ENCODE measurements at regions not wholly inside any gene's neighbourhood (a gene's known extent, or its start where the extent isn't known, plus 50 kb on each side); places are given as distances from the start of the nearest gene placed in this dataset.

DNA sequence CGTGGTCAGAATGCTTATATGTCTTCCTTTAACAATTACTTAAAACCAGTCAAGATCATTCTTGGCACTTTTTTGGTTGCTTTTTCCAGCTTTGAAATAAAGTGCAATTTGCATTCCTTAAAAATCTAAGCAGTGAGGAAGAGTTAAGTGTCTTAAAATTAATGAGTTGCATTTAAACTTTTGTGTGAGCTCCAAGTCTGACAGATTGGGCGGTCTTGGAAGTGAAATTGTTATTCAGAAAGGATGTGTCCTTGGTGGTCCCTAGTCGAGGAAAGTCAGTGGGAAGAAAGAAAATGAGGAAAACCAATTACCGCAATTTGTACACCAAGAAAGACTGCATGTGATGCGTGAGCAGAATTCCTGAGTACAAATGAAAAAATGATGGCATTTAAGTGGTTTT, 132.5 kb downstream of the HHIPL2 start:
- Histone ChIP-seq H3K4ac (replicated peaks; ENCODE audit: insufficient read length, low read depth, low read length) (no peak overlapping the region), H3K14ac (ENCODE audit: insufficient read length) (no peak overlapping the region), H4K91ac (replicated peaks; ENCODE audit: insufficient read length, low read length) (no peak overlapping the region), H3K23me2 (ENCODE audit: low read depth, low read length) (no peaks in the 10 kb centered on the region), H2BK120ac (replicated peaks; ENCODE audit: low read depth, low read length) (no peak overlapping the region), H3K18ac (ENCODE audit: extremely low read depth, low read length) (no peak overlapping the region), H4K5ac (ENCODE audit: insufficient read length, low read depth, low read length) (no peak overlapping the region), H3K56ac (replicated peaks; ENCODE audit: insufficient read length, low read depth, low read length) (no peak overlapping the region), H2AFZ (ENCODE audit: low read length) (no peak overlapping the region), H3K27me3 (replicated peaks in 1 of 4; ENCODE audit: control insufficient read depth in 3 of 4, extremely low read depth in 1 of 4, insufficient read depth in 3 of 4, low read length in 3 of 4) (no peaks in the 10 kb centered on the region), H2BK12ac (ENCODE audit: low read depth, low read length) (no peak overlapping the region), H3K9me3 (ENCODE audit: insufficient read depth in 2 of 2, low read depth in 1 of 2, low read length in 1 of 2) (no peaks in the 10 kb centered on the region), H4K20me1 (replicated peaks in 1 of 2; ENCODE audit: control insufficient read depth in 1 of 2, insufficient read depth in 2 of 2, low read length in 2 of 2) (no peaks in the 10 kb centered on the region), H3K79me2 (ENCODE audit: control insufficient read depth in 1 of 2, insufficient read depth in 2 of 2, low read length in 2 of 2) (no peaks in the 10 kb centered on the region), H2BK15ac (ENCODE audit: low read length) (no peak overlapping the region), H2AK5ac (ENCODE audit: low read depth, low read length) (no peak overlapping the region), H3K36me3 (ENCODE audit: control insufficient read depth in 2 of 4, insufficient read depth in 4 of 4, low read length in 3 of 4) (no peaks in the 10 kb centered on the region), H3K9ac (replicated peaks in 1 of 4; ENCODE audit: extremely low read depth in 1 of 4, low read depth in 3 of 4, low read length in 3 of 4) (no peak overlapping the region), H3K4me3 (ENCODE audit: extremely low read depth in 1 of 4, insufficient read depth in 2 of 4, low read depth in 3 of 4, low read length in 4 of 4) (no peak overlapping the region), H3K4me1 (replicated peaks in 1 of 4; ENCODE audit: control insufficient read depth in 3 of 4, insufficient read depth in 4 of 4, low read length in 3 of 4) (no peaks in the 10 kb centered on the region), H3K79me1 (ENCODE audit: low read depth, low read length) (no peaks in the 10 kb centered on the region), H2BK5ac (ENCODE audit: low read depth, low read length) (no peak overlapping the region), H2BK20ac (ENCODE audit: low read length) (no peak overlapping the region), H3K23ac (ENCODE audit: insufficient read length) (no peak overlapping the region), H4K8ac (ENCODE audit: extremely low read depth, insufficient read depth, low read length) (no peak overlapping the region), H3K4me2 (ENCODE audit: insufficient read depth in 1 of 2, low read depth in 2 of 2, low read length in 2 of 2) (no peak overlapping the region), H3K27ac (ENCODE audit: low read depth, low read length) (no peak overlapping the region)
- DNase-seq (ENCODE audit: low read depth in 1 of 2, low spot score in 2 of 2), result no peak
- POLR2A ChIA-PET (ENCODE audit: partially characterized antibody), result no interaction called here
- TF ChIP-seq BRCA1 (IDR thresholded peaks at IDR 0.05; ENCODE audit: low read depth, low read length) (no peak), TAF1 (IDR thresholded peaks at IDR 0.05; ENCODE audit: low read depth, low read length) (no peak), CBX8 (IDR thresholded peaks at IDR 0.05; ENCODE audit: borderline replicate concordance, low read depth, low read length) (no peak), JUN (IDR thresholded peaks at IDR 0.05; ENCODE audit: low read depth, low read length) (no peak), BACH1 (IDR thresholded peaks at IDR 0.05; ENCODE audit: low read length) (no peak), USF2 (IDR thresholded peaks at IDR 0.05; ENCODE audit: low read length) (no peak), POLR2A (IDR thresholded peaks at IDR 0.05; ENCODE audit: control extremely low read depth in 1 of 2, low read depth in 2 of 2, low read length in 2 of 2) (no peak), SIX5 (IDR thresholded peaks at IDR 0.05; ENCODE audit: low read depth, low read length) (no peak), POLR2AphosphoS5 (IDR thresholded peaks at IDR 0.05; ENCODE audit: low read depth, low read length) (no peak), KDM5A (IDR thresholded peaks at IDR 0.05; ENCODE audit: low read length) (no peak), ZNF274 (IDR thresholded peaks at IDR 0.05; ENCODE audit: borderline replicate concordance, extremely low read depth, low read length) (no peak), RBBP5 (IDR thresholded peaks at IDR 0.05; ENCODE audit: borderline replicate concordance, low read depth, low read length) (no peak), RFX5 (IDR thresholded peaks at IDR 0.05; ENCODE audit: borderline replicate concordance, low read depth, low read length) (no peak)
- TF ChIP-seq, protein P1, sequence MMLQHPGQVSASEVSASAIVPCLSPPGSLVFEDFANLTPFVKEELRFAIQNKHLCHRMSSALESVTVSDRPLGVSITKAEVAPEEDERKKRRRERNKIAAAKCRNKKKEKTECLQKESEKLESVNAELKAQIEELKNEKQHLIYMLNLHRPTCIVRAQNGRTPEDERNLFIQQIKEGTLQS (IDR thresholded peaks at IDR 0.05; ENCODE audit: insufficient read depth, low read depth, low read length), result no peak
- WGBS, 2 experiments (ENCODE audit: extremely low coverage in 1 of 2, insufficient coverage in 1 of 2, insufficient read length in 1 of 2, insufficient replicate concordance in 2 of 2, low coverage in 1 of 2, low lambda C conversion rate in 2 of 2, missing lambda C conversion rate in 1 of 2), result 93% methylated on average over 5 of the region's 5 CpGs; no CpG with 5 or more reads in 1 of the 2 experiments
- no peak for FAIRE-seq
- CTCF ChIA-PET (ENCODE audit: partially characterized antibody), result no interaction called here

Data from H1 (cell line).